ENCODE measurements at regions not wholly inside any gene's neighbourhood (a gene's known extent, or its start where the extent isn't known, plus 50 kb on each side); places are given as distances from the start of the nearest gene placed in this dataset.

DNA sequence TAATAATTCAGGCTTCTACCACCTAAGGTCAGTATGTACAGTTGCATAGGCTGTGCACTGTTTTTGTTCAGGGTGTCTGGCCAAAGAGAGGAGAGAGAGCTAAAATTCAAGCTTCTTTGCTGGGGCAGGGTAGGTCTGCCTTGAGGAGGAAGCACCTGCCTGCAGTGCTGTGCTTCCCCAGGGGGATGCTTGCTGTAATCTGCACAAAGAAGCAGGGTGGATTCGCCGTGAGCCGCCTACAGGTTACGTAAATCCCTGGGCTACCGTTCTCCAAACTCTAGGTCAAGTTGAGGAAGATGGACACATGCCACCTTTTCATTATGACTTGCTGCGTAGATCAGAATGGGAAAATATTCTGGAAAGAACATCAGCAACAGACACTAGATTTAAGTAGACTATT is 543.3 kb downstream of the TNS3 start:
- H3K27me3 ChIP-seq (ENCODE audit: control insufficient read depth in 1 of 2, insufficient read depth in 1 of 2, low read length in 2 of 2), result no peaks in the 10 kb centered on the region
- no peaks in the 10 kb centered on the region for H3K36me3 ChIP-seq (ENCODE audit: control insufficient read depth in 1 of 2, insufficient read depth in 2 of 2, low read depth in 1 of 2, low read length in 2 of 2)
- peak overlapping the region; percentile 62 to 87 for H3K18ac ChIP-seq (ENCODE audit: low read depth in 1 of 2, low read length in 2 of 2)
- 96% methylated on average over 5 of the region's 6 CpGs for WGBS
- H2BK12ac ChIP-seq (ENCODE audit: low read length in 2 of 2), result peak overlapping the region; percentile 40 to 100
- H3K14ac ChIP-seq (ENCODE audit: low read length in 2 of 2), result no peak overlapping the region
- peak overlapping the region; percentile 62 to 89 for H3K4ac ChIP-seq (ENCODE audit: low read depth in 1 of 2, low read length in 2 of 2)
- no peak overlapping the region for H3K23ac ChIP-seq (ENCODE audit: low read length in 2 of 2)
- no peak overlapping the region for H3K4me2 ChIP-seq (ENCODE audit: low read length, poor library complexity, severe bottlenecking)
- no peak overlapping the region for H2AFZ ChIP-seq (ENCODE audit: low read depth, low read length)
- peak overlapping the region; percentile 41 for H2BK15ac ChIP-seq (ENCODE audit: low read depth, poor library complexity, severe bottlenecking)
- no peak overlapping the region for H3K27ac ChIP-seq (ENCODE audit: low read length, poor library complexity, severe bottlenecking)
- H3K9ac ChIP-seq (ENCODE audit: low read length), result no peak overlapping the region
- H2BK120ac ChIP-seq (ENCODE audit: low read depth, low read length), result peak overlapping the region; percentile 78
- no peak overlapping the region for H2AK5ac ChIP-seq (ENCODE audit: low read length, severe bottlenecking)
- H3K9me3 ChIP-seq (ENCODE audit: control insufficient read depth, low read length), result no peaks in the 10 kb centered on the region
- DNase-seq, result no peak
- no peaks in the 10 kb centered on the region for H3K4me1 ChIP-seq (ENCODE audit: control insufficient read depth, insufficient read depth, low read depth, low read length)
- peak overlapping the region; percentile 92 for H4K91ac ChIP-seq (ENCODE audit: low read length)
- H3K79me1 ChIP-seq (replicated peaks; ENCODE audit: low read length, poor library complexity, severe bottlenecking), result no peaks in the 10 kb centered on the region
- peak overlapping the region; percentile 38 for H4K8ac ChIP-seq (ENCODE audit: low read length)
- no peak overlapping the region for H2BK5ac ChIP-seq (ENCODE audit: low read depth, low read length, poor library complexity, severe bottlenecking)
- H3K4me3 ChIP-seq (ENCODE audit: insufficient read depth in 1 of 2, low read depth in 1 of 2, low read length in 2 of 2), result no peak overlapping the region

DNA sequence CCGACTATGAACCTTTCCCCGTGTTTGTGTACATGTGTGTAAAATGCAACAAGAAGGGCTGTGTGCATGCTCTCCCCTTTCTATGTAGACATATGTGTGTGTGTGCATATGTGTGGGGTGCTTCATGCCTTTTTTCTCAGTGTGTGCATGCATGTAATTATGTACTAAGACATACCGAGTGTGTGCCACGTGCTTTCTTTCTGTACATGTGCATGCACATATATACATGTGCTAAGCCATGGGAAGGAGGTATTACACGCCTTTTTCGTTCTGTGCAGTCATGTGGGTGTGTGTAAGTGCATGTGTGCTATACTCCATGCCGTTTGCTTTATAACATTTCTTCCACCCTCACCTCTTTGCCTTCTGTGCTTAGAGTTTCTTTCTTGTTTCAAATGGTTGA is 544.3 kb downstream of the TNS3 start:
- no peaks in the 10 kb centered on the region for H3K36me3 ChIP-seq (ENCODE audit: control insufficient read depth in 1 of 2, insufficient read depth in 2 of 2, low read depth in 1 of 2, low read length in 2 of 2)
- H4K8ac ChIP-seq (ENCODE audit: low read length), result no peak overlapping the region
- no peak overlapping the region for H2BK120ac ChIP-seq (ENCODE audit: low read depth, low read length)
- H3K9ac ChIP-seq (ENCODE audit: low read length), result no peak overlapping the region
- no peak overlapping the region for H2AFZ ChIP-seq (ENCODE audit: low read depth, low read length)
- no peaks in the 10 kb centered on the region for H3K27me3 ChIP-seq (ENCODE audit: control insufficient read depth in 1 of 2, insufficient read depth in 1 of 2, low read length in 2 of 2)
- no peak for DNase-seq
- H3K4me2 ChIP-seq (ENCODE audit: low read length, poor library complexity, severe bottlenecking), result no peak overlapping the region
- no peak overlapping the region for H3K4me3 ChIP-seq (ENCODE audit: insufficient read depth in 1 of 2, low read depth in 1 of 2, low read length in 2 of 2)
- WGBS, result 88% methylated on average over 5 of the region's 7 CpGs
- no peak overlapping the region for H2AK5ac ChIP-seq (ENCODE audit: low read length, severe bottlenecking)
- H4K91ac ChIP-seq (ENCODE audit: low read length), result peak overlapping the region; percentile 3
- no peak overlapping the region for H3K27ac ChIP-seq (ENCODE audit: low read length, poor library complexity, severe bottlenecking)
- H2BK12ac ChIP-seq (ENCODE audit: low read length in 2 of 2), result no peak overlapping the region
- H3K9me3 ChIP-seq (ENCODE audit: control insufficient read depth, low read length), result no peaks in the 10 kb centered on the region
- no peak overlapping the region for H3K14ac ChIP-seq (ENCODE audit: low read length in 2 of 2)
- H3K4ac ChIP-seq (ENCODE audit: low read depth in 1 of 2, low read length in 2 of 2), result no peak overlapping the region
- no peaks in the 10 kb centered on the region for H3K79me1 ChIP-seq (replicated peaks; ENCODE audit: low read length, poor library complexity, severe bottlenecking)
- no peak overlapping the region for H2BK15ac ChIP-seq (ENCODE audit: low read depth, poor library complexity, severe bottlenecking)
- H3K23ac ChIP-seq (ENCODE audit: low read length in 2 of 2), result no peak overlapping the region
- H2BK5ac ChIP-seq (ENCODE audit: low read depth, low read length, poor library complexity, severe bottlenecking), result no peak overlapping the region
- H3K4me1 ChIP-seq (ENCODE audit: control insufficient read depth, insufficient read depth, low read depth, low read length), result no peaks in the 10 kb centered on the region
- no peak overlapping the region for H3K18ac ChIP-seq (ENCODE audit: low read depth in 1 of 2, low read length in 2 of 2)

DNA sequence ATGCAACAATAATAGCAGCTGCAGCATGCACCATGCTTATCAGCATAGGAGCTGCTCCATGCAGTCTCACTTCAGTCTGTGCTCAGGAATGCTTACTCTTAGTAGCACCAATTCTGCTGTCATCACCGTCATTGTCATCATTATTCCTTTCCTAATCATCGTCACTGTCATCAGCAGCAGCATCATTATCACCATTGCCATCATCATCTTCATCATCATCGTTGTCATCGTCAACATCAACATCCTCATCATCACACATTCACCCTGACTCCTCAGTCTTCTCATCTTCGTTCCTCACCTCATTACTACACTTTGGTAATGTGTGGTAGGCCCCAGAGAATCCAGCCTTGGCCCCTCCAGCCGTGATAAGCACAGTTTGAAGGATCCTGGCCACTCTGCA is 545.0 kb downstream of the TNS3 start:
- Histone ChIP-seq H3K4me3 (ENCODE audit: insufficient read depth in 1 of 2, low read depth in 1 of 2, low read length in 2 of 2) (no peak overlapping the region), H3K79me1 (replicated peaks; ENCODE audit: low read length, poor library complexity, severe bottlenecking) (no peaks in the 10 kb centered on the region), H3K23ac (ENCODE audit: low read length in 2 of 2) (no peak overlapping the region), H2BK120ac (ENCODE audit: low read depth, low read length) (peak overlapping the region; percentile 15), H2BK12ac (ENCODE audit: low read length in 2 of 2) (peak overlapping the region; percentile 74 to 96), H3K4me2 (ENCODE audit: low read length, poor library complexity, severe bottlenecking) (no peak overlapping the region), H3K27me3 (ENCODE audit: control insufficient read depth in 1 of 2, insufficient read depth in 1 of 2, low read length in 2 of 2) (no peaks in the 10 kb centered on the region), H4K91ac (ENCODE audit: low read length) (peak overlapping the region; percentile 92), H3K9ac (ENCODE audit: low read length) (no peak overlapping the region), H3K4ac (ENCODE audit: low read depth in 1 of 2, low read length in 2 of 2) (peak overlapping the region in 1 of 2 experiments; percentile 81), H3K14ac (ENCODE audit: low read length in 2 of 2) (no peak overlapping the region), H3K9me3 (ENCODE audit: control insufficient read depth, low read length) (no peaks in the 10 kb centered on the region), H2BK5ac (ENCODE audit: low read depth, low read length, poor library complexity, severe bottlenecking) (no peak overlapping the region), H3K36me3 (ENCODE audit: control insufficient read depth in 1 of 2, insufficient read depth in 2 of 2, low read depth in 1 of 2, low read length in 2 of 2) (no peaks in the 10 kb centered on the region), H2AK5ac (ENCODE audit: low read length, severe bottlenecking) (no peak overlapping the region), H3K27ac (ENCODE audit: low read length, poor library complexity, severe bottlenecking) (no peak overlapping the region), H4K8ac (ENCODE audit: low read length) (peak overlapping the region; percentile 12), H3K18ac (ENCODE audit: low read depth in 1 of 2, low read length in 2 of 2) (peak overlapping the region; percentile 28 to 63), H3K4me1 (ENCODE audit: control insufficient read depth, insufficient read depth, low read depth, low read length) (no peaks in the 10 kb centered on the region), H2BK15ac (ENCODE audit: low read depth, poor library complexity, severe bottlenecking) (no peak overlapping the region), H2AFZ (ENCODE audit: low read depth, low read length) (no peak overlapping the region)
- no peak for DNase-seq
- WGBS, result 88% methylated on average over 6 of the region's 6 CpGs

DNA sequence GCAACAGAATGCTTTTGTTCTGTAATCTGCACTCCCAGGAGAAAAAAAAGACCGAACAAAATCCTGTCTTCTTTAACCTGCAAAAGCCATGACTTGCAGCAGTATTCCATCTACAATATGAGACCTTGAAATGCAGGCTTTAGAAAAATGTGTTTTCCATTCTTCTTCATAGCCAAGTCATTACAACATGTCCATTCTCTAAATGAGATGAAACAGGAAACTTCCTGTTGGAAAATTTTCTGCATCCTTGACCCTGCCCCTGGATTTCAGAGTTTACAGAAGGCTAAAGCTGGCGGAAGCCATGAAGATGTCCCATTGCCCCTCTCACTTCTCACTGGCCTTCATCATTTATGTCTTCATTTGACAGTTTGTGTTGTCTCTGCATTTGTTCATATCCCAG is 546.4 kb downstream of the TNS3 start:
- Histone ChIP-seq H4K91ac (ENCODE audit: low read length) (no peak overlapping the region), H3K27me3 (ENCODE audit: control insufficient read depth in 1 of 2, insufficient read depth in 1 of 2, low read length in 2 of 2) (no peaks in the 10 kb centered on the region), H3K9me3 (ENCODE audit: control insufficient read depth, low read length) (no peaks in the 10 kb centered on the region), H3K4ac (ENCODE audit: low read depth in 1 of 2, low read length in 2 of 2) (no peak overlapping the region), H4K8ac (ENCODE audit: low read length) (no peak overlapping the region), H3K14ac (ENCODE audit: low read length in 2 of 2) (no peak overlapping the region), H3K79me1 (replicated peaks; ENCODE audit: low read length, poor library complexity, severe bottlenecking) (no peaks in the 10 kb centered on the region), H3K23ac (ENCODE audit: low read length in 2 of 2) (no peak overlapping the region), H2AK5ac (ENCODE audit: low read length, severe bottlenecking) (no peak overlapping the region), H3K18ac (ENCODE audit: low read depth in 1 of 2, low read length in 2 of 2) (peak overlapping the region in 1 of 2 experiments; percentile 4), H3K9ac (ENCODE audit: low read length) (no peak overlapping the region), H2BK12ac (ENCODE audit: low read length in 2 of 2) (peak overlapping the region in 1 of 2 experiments; percentile 59), H3K4me2 (ENCODE audit: low read length, poor library complexity, severe bottlenecking) (no peak overlapping the region), H2BK5ac (ENCODE audit: low read depth, low read length, poor library complexity, severe bottlenecking) (no peak overlapping the region), H3K36me3 (ENCODE audit: control insufficient read depth in 1 of 2, insufficient read depth in 2 of 2, low read depth in 1 of 2, low read length in 2 of 2) (no peaks in the 10 kb centered on the region), H2AFZ (ENCODE audit: low read depth, low read length) (no peak overlapping the region), H2BK120ac (ENCODE audit: low read depth, low read length) (no peak overlapping the region), H3K4me3 (ENCODE audit: insufficient read depth in 1 of 2, low read depth in 1 of 2, low read length in 2 of 2) (no peak overlapping the region), H3K27ac (ENCODE audit: low read length, poor library complexity, severe bottlenecking) (no peak overlapping the region), H2BK15ac (ENCODE audit: low read depth, poor library complexity, severe bottlenecking) (no peak overlapping the region), H3K4me1 (ENCODE audit: control insufficient read depth, insufficient read depth, low read depth, low read length) (no peaks in the 10 kb centered on the region)
- 37% methylated on average over 2 of the region's 2 CpGs for WGBS
- DNase-seq, result peak; percentile 44

Data from mesenchymal stem cell (in vitro differentiated cells and primary cell).